ENCODE measurements at regions not wholly inside any gene's neighbourhood (a gene's known extent, or its start where the extent isn't known, plus 50 kb on each side); places are given as distances from the start of the nearest gene placed in this dataset.

- no peak overlapping the region for H3K4me3 ChIP-seq
- WGBS, 2 donors, result 49 to 57% methylated on average over 2 of the region's 2 CpGs
- peaks cover 0 to 6% (median 3%) of the 10 kb centered on the region in 4 donors for H3K4me1 ChIP-seq
- H3K9me3 ChIP-seq, result no peaks in the 10 kb centered on the region
- H3K27me3 ChIP-seq, result no peaks in the 10 kb centered on the region
- DNase-seq (ENCODE audit: low spot score in 2 of 2), result no peak
- no peak overlapping the region for H3K27ac ChIP-seq
- no peak for TF ChIP-seq POLR2A (IDR thresholded peaks at IDR 0.05)
- TF ChIP-seq EP300 (IDR thresholded peaks at IDR 0.05), result no peak
- TF ChIP-seq CTCF (IDR thresholded peaks at IDR 0.05), result no peak
- H3K36me3 ChIP-seq, result no peaks in the 10 kb centered on the region
These were observed 178.2 kb downstream of the KLF12 start for GRCh38 chr13:73955977-73956500.

- 94 to 96% methylated on average over 1 of the region's 1 CpG for WGBS, 2 donors
- H3K27me3 ChIP-seq, result no peaks in the 10 kb centered on the region
- TF ChIP-seq POLR2A (IDR thresholded peaks at IDR 0.05), result no peak
- TF ChIP-seq EP300 (IDR thresholded peaks at IDR 0.05), result no peak
- TF ChIP-seq CTCF (IDR thresholded peaks at IDR 0.05), result no peak
- H3K36me3 ChIP-seq, result no peaks in the 10 kb centered on the region
- H3K9me3 ChIP-seq, result no peaks in the 10 kb centered on the region
- DNase-seq (ENCODE audit: low spot score in 2 of 2), result no peak
- H3K4me3 ChIP-seq, result no peak overlapping the region
- no peaks in the 10 kb centered on the region for H3K4me1 ChIP-seq
- H3K27ac ChIP-seq, result no peak overlapping the region
These were observed 179.4 kb downstream of the KLF12 start for GRCh38 chr13:73954808-73955207.

GRCh38 chr13:73952648-73953047 is 181.6 kb downstream of the KLF12 start:
- Histone ChIP-seq H3K4me3 (no peak overlapping the region), H3K27ac (no peak overlapping the region), H3K4me1 (no peaks in the 10 kb centered on the region), H3K36me3 (no peaks in the 10 kb centered on the region), H3K9me3 (no peaks in the 10 kb centered on the region), H3K27me3 (no peaks in the 10 kb centered on the region)
- no peak for DNase-seq (ENCODE audit: low spot score in 2 of 2)
- TF ChIP-seq EP300 (IDR thresholded peaks at IDR 0.05), result no peak
- no peak for TF ChIP-seq CTCF (IDR thresholded peaks at IDR 0.05)
- no peak for TF ChIP-seq POLR2A (IDR thresholded peaks at IDR 0.05)
- WGBS, 2 donors, result 93 to 94% methylated on average over 4 of the region's 4 CpGs

GRCh38 chr13:73948848-73949529 is 185.2 kb downstream of the KLF12 start:
- peaks cover 0 to 13% (median 2%) of the 10 kb centered on the region in 4 donors for H3K4me1 ChIP-seq
- TF ChIP-seq POLR2A (IDR thresholded peaks at IDR 0.05) (no peak), CTCF (IDR thresholded peaks at IDR 0.05) (no peak), EP300 (IDR thresholded peaks at IDR 0.05) (no peak)
- H3K36me3 ChIP-seq, result no peaks in the 10 kb centered on the region
- no peak overlapping the region for H3K27ac ChIP-seq
- WGBS, 2 donors, result 54 to 55% methylated on average over 1 of the region's 1 CpG
- no peak overlapping the region for H3K4me3 ChIP-seq
- DNase-seq (ENCODE audit: low spot score in 2 of 2), result no peak
- no peaks in the 10 kb centered on the region for H3K27me3 ChIP-seq
- H3K9me3 ChIP-seq, result no peaks in the 10 kb centered on the region

- Histone ChIP-seq H3K4me1 (peaks cover 0 to 18% (median 7%) of the 10 kb centered on the region in 4 donors), H3K9me3 (no peaks in the 10 kb centered on the region), H3K4me3 (no peak overlapping the region), H3K27me3 (no peaks in the 10 kb centered on the region), H3K36me3 (peaks cover 0 to 5% (median 0%) of the 10 kb centered on the region in 3 donors), H3K27ac (no peak overlapping the region)
- 52 to 70% methylated on average over 5 of the region's 5 CpGs for WGBS, 2 donors
- no peak for DNase-seq (ENCODE audit: low spot score in 2 of 2)
- TF ChIP-seq POLR2A (IDR thresholded peaks at IDR 0.05), result no peak
- TF ChIP-seq CTCF (IDR thresholded peaks at IDR 0.05), result no peak
- TF ChIP-seq EP300 (IDR thresholded peaks at IDR 0.05), result no peak
These were observed 188.3 kb downstream of the KLF12 start for GRCh38 chr13:73945871-73946270.
